Loucy (cell line): ENCODE measurements at regions not wholly inside any gene's neighbourhood (a gene's known extent, or its start where the extent isn't known, plus 50 kb on each side); places are given as distances from the start of the nearest gene placed in this dataset.

Source experiments
- H2AFZ ChIP-seq: fragments of 200-600 bp; sonication (generic); 2 replicates; pipeline ENCODE4 v1.6.0; 2016; ENCODE audit warnings: antibody characterized with exemption, mild to moderate bottlenecking, low read length, moderate library complexity
- H3F3A ChIP-seq: fragments of 200-600 bp; 2 replicates; pipeline ENCODE4 v1.6.0; 2016; ENCODE audit warnings: antibody characterized with exemption, low read depth, mild to moderate bottlenecking
- H3K27me3 ChIP-seq: fragments of 200-600 bp; sonication (generic); 2 replicates; pipeline ENCODE4 v1.6.1; 2014; ENCODE audit warnings: low read length, mild to moderate bottlenecking; ENCODE audit not compliant: insufficient read depth, poor library complexity, severe bottlenecking
- H3K36me3 ChIP-seq: fragments of 200-600 bp; sonication (generic); 2 replicates; pipeline ENCODE4 v1.6.1; 2016; ENCODE audit warnings: low read length; ENCODE audit not compliant: insufficient read depth
- H3K4me1 ChIP-seq: fragments of 200-600 bp; sonication (generic); 2 replicates; pipeline ENCODE4 v1.5.1; 2014; ENCODE audit warnings: low read length, mild to moderate bottlenecking; ENCODE audit not compliant: insufficient read depth, poor library complexity, severe bottlenecking
- H3K4me2 ChIP-seq: fragments of 200-600 bp; sonication (generic); 2 replicates; pipeline ENCODE4 v1.6.0; 2014; ENCODE audit warnings: antibody characterized with exemption, low read length, low read depth, mild to moderate bottlenecking; ENCODE audit not compliant: poor library complexity, severe bottlenecking
- H3K4me3 ChIP-seq: fragments of 200-600 bp; sonication (generic); 2 replicates; pipeline ENCODE4 v1.5.1; 2014; ENCODE audit warnings: low read length, mild to moderate bottlenecking, mixed read lengths; ENCODE audit not compliant: poor library complexity, severe bottlenecking
- H3K79me2 ChIP-seq: fragments of 200-600 bp; sonication (generic); 2 replicates; pipeline ENCODE4 v1.6.1; 2014; ENCODE audit warnings: low read length; ENCODE audit not compliant: insufficient read depth
- H3K9ac ChIP-seq: fragments of 200-600 bp; sonication (generic); 2 replicates; pipeline ENCODE4 v1.6.0; 2014; ENCODE audit warnings: mild to moderate bottlenecking, low read depth, low read length, moderate library complexity; ENCODE audit not compliant: poor library complexity, severe bottlenecking
- H3K9me2 ChIP-seq: fragments of 200-600 bp; sonication (generic); replicated peaks from 2 replicates; pipeline ENCODE4 v1.6.1; 2016; ENCODE audit warnings: low read depth, low read length, mixed read lengths
- H3K9me3 ChIP-seq: fragments of 200-600 bp; sonication (generic); 2 replicates; pipeline ENCODE4 v1.6.1; 2014; ENCODE audit warnings: mild to moderate bottlenecking, antibody characterized with exemption, low read length, low read depth; ENCODE audit not compliant: insufficient read depth
- H4K20me1 ChIP-seq: fragments of 200-600 bp; sonication (generic); 2 replicates; pipeline ENCODE4 v1.6.0; 2014; ENCODE audit warnings: antibody characterized with exemption, low read length, mild to moderate bottlenecking; ENCODE audit not compliant: insufficient read depth, poor library complexity, severe bottlenecking
- CTCF ChIP-seq: fragments of 200-600 bp; sonication (generic); conservative IDR thresholded peaks from 2 replicates; pipeline ENCODE4 v1.5.1; 2014; ENCODE audit warnings: mild to moderate bottlenecking, antibody characterized with exemption, low read length
- EZH2phosphoT487 ChIP-seq: fragments of 200-600 bp; IDR thresholded peaks from 2 replicates; pipeline ENCODE4 v1.6.1; 2018; ENCODE audit warnings: antibody characterized with exemption, mild to moderate bottlenecking, moderate library complexity, borderline replicate concordance

DNA sequence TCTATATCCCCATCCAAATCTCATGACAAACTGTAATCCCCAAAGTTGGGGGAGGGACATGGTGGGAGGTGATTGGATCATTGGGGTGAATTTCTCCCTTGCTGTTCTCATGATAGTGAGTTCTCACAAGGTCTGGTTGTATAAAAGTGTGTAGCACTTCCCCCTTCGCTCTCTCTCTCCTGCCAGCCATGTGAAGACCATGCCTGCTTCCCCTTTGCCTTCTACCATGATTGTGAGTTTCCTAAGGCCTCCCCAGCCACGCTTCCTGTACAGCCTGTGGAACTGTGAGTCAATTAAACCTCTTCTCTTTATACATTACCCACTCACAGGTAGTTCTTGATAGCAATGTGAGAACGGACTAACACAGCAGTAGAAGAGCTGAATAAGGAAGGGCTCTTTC lies 62.6 kb upstream of the VASH1 start:
- H4K20me1 ChIP-seq = no peaks in the 10 kb centered on the region
- H3F3A ChIP-seq = no peaks in the 10 kb centered on the region
- no peaks in the 10 kb centered on the region for H3K79me2 ChIP-seq
- H3K9me2 ChIP-seq = no peaks in the 10 kb centered on the region
- H3K9ac ChIP-seq = no peak overlapping the region
- H3K9me3 ChIP-seq = no peaks in the 10 kb centered on the region
- peaks cover 5% of the 10 kb centered on the region for H3K4me1 ChIP-seq
- peaks cover 6% of the 10 kb centered on the region for H3K27me3 ChIP-seq
- H3K36me3 ChIP-seq = no peaks in the 10 kb centered on the region
- H3K4me2 ChIP-seq = no peak overlapping the region
- H3K4me3 ChIP-seq = no peak overlapping the region
- TF ChIP-seq EZH2phosphoT487 = no peak
- TF ChIP-seq CTCF = no peak
- H2AFZ ChIP-seq = no peak overlapping the region

- Histone ChIP-seq H2AFZ (no peak overlapping the region), H3K79me2 (no peaks in the 10 kb centered on the region), H3K9me2 (no peaks in the 10 kb centered on the region), H3F3A (no peaks in the 10 kb centered on the region), H3K36me3 (no peaks in the 10 kb centered on the region), H3K9ac (no peak overlapping the region), H3K9me3 (no peaks in the 10 kb centered on the region), H3K27me3 (peaks cover 10% of the 10 kb centered on the region), H4K20me1 (no peaks in the 10 kb centered on the region), H3K4me2 (no peak overlapping the region), H3K4me3 (no peak overlapping the region), H3K4me1 (peaks cover 5% of the 10 kb centered on the region)
- TF ChIP-seq CTCF = no peak
- no peak for TF ChIP-seq EZH2phosphoT487
These were observed 61.9 kb upstream of the VASH1 start for GRCh38 chr14:76699209-76699938.

- no peaks in the 10 kb centered on the region for H3K9me3 ChIP-seq
- H3K27me3 ChIP-seq = peaks cover 6% of the 10 kb centered on the region
- no peaks in the 10 kb centered on the region for H3K36me3 ChIP-seq
- no peak overlapping the region for H3K4me3 ChIP-seq
- H2AFZ ChIP-seq = no peak overlapping the region
- H3K4me1 ChIP-seq = peaks cover 5% of the 10 kb centered on the region
- no peaks in the 10 kb centered on the region for H3F3A ChIP-seq
- no peak for TF ChIP-seq CTCF
- no peak for TF ChIP-seq EZH2phosphoT487
- no peaks in the 10 kb centered on the region for H3K79me2 ChIP-seq
- H3K9me2 ChIP-seq = no peaks in the 10 kb centered on the region
- no peak overlapping the region for H3K4me2 ChIP-seq
- H3K9ac ChIP-seq = no peak overlapping the region
- no peaks in the 10 kb centered on the region for H4K20me1 ChIP-seq
These were observed 61.2 kb upstream of the VASH1 start for GRCh38 chr14:76699939-76700590.
